VCaP (cell line): ENCODE measurements at regions not wholly inside any gene's neighbourhood (a gene's known extent, or its start where the extent isn't known, plus 50 kb on each side); places are given as distances from the start of the nearest gene placed in this dataset.

Experiments
- H3K27ac ChIP-seq: fragments of 450-650 bp; 2 replicates; pipeline ENCODE4 v1.5.1; 2017
- CTCF ChIP-seq: fragments of 450-650 bp; conservative IDR thresholded peaks from 2 replicates; pipeline ENCODE4 v1.5.1; 2017; ENCODE audit warnings: mild to moderate bottlenecking, moderate library complexity

DNA sequence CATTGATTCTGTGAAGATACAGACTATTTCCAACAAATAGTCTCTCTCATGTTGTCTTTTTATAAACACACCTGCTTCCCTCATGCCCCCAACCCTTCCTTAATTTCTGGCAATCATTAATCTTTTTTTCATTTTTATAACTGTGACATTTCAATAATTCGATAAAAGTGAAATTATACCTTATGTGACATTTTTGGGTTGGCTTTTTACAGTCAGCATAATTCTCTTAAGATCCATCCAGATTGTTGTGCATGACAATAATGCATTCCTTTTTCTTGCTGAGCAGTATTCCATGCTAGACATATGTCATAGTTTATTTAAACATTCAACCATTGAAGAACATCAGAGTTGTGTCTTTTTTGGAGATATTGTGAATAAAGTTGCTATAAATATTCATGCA is 541.8 kb upstream of the VRK2 start:
- H3K27ac ChIP-seq = no peak overlapping the region
- no peak for TF ChIP-seq CTCF

- TF ChIP-seq CTCF = no peak
- no peak overlapping the region for H3K27ac ChIP-seq
These were observed 537.4 kb upstream of the VRK2 start for GRCh38 chr2:57509189-57509588.

- H3K27ac ChIP-seq = no peak overlapping the region
- TF ChIP-seq CTCF = peak; percentile 12; the same call in 1 of the 2 replicates
These were observed 535.9 kb upstream of the VRK2 start for GRCh38 chr2:57510704-57511103.

GRCh38 chr2:57515366-57515765 is 531.2 kb upstream of the VRK2 start:
- H3K27ac ChIP-seq = no peak overlapping the region
- TF ChIP-seq CTCF = no peak

DNA sequence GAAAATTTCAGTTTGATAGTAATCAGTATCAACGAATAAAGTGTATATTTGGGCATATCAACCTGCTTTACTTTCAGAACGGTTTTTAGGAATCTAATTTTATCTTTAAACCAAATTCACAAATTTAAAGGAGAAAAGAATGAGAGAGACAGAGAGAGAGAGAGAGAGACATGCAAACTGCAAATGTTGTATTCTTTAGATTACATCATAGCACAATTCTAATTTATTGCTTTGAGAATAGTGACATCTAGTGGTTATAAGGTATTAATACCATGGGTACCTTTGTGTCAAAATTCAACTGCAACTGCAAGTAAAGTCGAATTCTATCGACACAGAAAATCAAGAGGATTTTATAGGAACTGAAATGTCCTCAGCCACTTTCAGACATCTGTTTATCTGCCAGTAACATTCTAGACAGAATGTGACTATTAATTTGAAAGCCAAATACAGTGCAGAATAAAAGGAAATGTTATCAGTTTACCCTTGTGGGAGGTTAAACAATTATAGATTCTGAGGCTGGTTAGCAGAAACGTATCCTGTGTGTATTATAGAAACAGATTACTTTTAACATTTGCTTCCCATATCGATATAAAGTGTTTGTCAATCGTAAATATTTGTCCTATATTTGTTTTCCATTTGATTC is 529.8 kb upstream of the VRK2 start:
- TF ChIP-seq CTCF = peak; percentile 71
- H3K27ac ChIP-seq = peak overlapping the region; percentile 25; the same call in 1 of the 2 replicates

GRCh38 chr2:57523304-57523703 is 523.3 kb upstream of the VRK2 start:
- no peak for TF ChIP-seq CTCF

GRCh38 chr2:57527685-57528084 is 518.9 kb upstream of the VRK2 start:
- no peak overlapping the region for H3K27ac ChIP-seq
- TF ChIP-seq CTCF = no peak

More at GRCh38 chr2:57523304-57523703, 523.3 kb upstream of the VRK2 start:
- no peak overlapping the region for H3K27ac ChIP-seq
